ENCODE measurements at regions not wholly inside any gene's neighbourhood (a gene's known extent, or its start where the extent isn't known, plus 50 kb on each side); places are given as distances from the start of the nearest gene placed in this dataset.

DNA sequence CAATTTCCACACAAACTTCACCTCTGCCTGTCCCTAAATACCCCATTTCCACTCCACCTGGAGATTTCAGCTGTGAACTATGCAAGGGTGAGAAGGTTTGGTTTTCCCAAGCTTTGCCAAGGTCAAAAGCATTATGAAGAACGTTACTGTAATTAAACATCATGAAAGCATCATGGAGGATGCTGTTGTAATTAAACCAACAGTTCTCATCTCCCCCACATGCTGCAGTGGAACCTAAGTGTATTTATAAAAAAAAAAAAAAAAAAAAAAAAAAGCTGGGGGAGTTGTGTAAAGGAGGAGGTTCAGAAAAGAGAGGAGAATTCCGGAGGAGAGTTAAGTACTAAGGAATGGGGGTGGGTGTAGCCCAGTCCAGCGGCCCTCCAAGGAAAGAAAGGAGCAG, 474.9 kb upstream of the JARID2 start:
- DNase-seq (ENCODE audit: low read depth, low spot score) (no peak), ATAC-seq (no peak)
- no peak overlapping the region for H2AFZ ChIP-seq (ENCODE audit: low read depth, low read length, poor library complexity, severe bottlenecking)
- no peaks in the 10 kb centered on the region for H3K9me3 ChIP-seq (ENCODE audit: control insufficient read depth in 1 of 2, insufficient read depth in 1 of 2, low read depth in 1 of 2, low read length in 2 of 2)
- H3K79me2 ChIP-seq (ENCODE audit: insufficient read depth, low read length) = no peaks in the 10 kb centered on the region
- intact Hi-C loops (cut with micrococcal nuclease) = no loop called here
- no peaks in the 10 kb centered on the region for H3K27me3 ChIP-seq (ENCODE audit: insufficient read depth, low read length)
- ChIA-PET POLR2A (interaction anchor here (0.6 kb wide), 1 partner anchor 14 kb away, joined by 3 read pairs; no protein-coding TSS in a partner anchor), CTCF (no interaction called here), RAD21 (ENCODE audit: low non-redundant PET in 1 of 2, low total read pairs in 2 of 2, uncharacterized antibody in 2 of 2, unreplicated experiment in 2 of 2) (no interaction called here)
- H3K4me3 ChIP-seq (replicated peaks in 1 of 2; ENCODE audit: low read depth in 1 of 2, low read length in 2 of 2) = no peak overlapping the region
- H3K4me2 ChIP-seq (ENCODE audit: low read length) = no peak overlapping the region
- TF ChIP-seq RAD21 (IDR thresholded peaks at IDR 0.05; ENCODE audit: low read depth) (no peak), SRF (IDR thresholded peaks at IDR 0.05; ENCODE audit: low read depth) (no peak), ZNF274 (IDR thresholded peaks at IDR 0.05; ENCODE audit: low read depth, low read length) (no peak), POLR2A (IDR thresholded peaks at IDR 0.05; ENCODE audit: borderline replicate concordance, extremely low read depth, insufficient read depth, insufficient read length) (no peak), EZH2phosphoT487 (IDR thresholded peaks at IDR 0.05; ENCODE audit: borderline replicate concordance) (no peak), SP1 (IDR thresholded peaks at IDR 0.05; ENCODE audit: low read depth) (no peak), SIN3A (IDR thresholded peaks at IDR 0.05; ENCODE audit: low read depth) (no peak), POLR2AphosphoS5 (IDR thresholded peaks at IDR 0.05; ENCODE audit: low read depth, low read length) (no peak), TCF7L2 (IDR thresholded peaks at IDR 0.05; ENCODE audit: borderline replicate concordance, extremely low read depth, insufficient read depth, insufficient read length) (no peak), FOSL1 (IDR thresholded peaks at IDR 0.05; ENCODE audit: low read depth) (no peak), CEBPB (IDR thresholded peaks at IDR 0.05; ENCODE audit: low read depth) (no peak)
- TF ChIP-seq, protein P1, sequence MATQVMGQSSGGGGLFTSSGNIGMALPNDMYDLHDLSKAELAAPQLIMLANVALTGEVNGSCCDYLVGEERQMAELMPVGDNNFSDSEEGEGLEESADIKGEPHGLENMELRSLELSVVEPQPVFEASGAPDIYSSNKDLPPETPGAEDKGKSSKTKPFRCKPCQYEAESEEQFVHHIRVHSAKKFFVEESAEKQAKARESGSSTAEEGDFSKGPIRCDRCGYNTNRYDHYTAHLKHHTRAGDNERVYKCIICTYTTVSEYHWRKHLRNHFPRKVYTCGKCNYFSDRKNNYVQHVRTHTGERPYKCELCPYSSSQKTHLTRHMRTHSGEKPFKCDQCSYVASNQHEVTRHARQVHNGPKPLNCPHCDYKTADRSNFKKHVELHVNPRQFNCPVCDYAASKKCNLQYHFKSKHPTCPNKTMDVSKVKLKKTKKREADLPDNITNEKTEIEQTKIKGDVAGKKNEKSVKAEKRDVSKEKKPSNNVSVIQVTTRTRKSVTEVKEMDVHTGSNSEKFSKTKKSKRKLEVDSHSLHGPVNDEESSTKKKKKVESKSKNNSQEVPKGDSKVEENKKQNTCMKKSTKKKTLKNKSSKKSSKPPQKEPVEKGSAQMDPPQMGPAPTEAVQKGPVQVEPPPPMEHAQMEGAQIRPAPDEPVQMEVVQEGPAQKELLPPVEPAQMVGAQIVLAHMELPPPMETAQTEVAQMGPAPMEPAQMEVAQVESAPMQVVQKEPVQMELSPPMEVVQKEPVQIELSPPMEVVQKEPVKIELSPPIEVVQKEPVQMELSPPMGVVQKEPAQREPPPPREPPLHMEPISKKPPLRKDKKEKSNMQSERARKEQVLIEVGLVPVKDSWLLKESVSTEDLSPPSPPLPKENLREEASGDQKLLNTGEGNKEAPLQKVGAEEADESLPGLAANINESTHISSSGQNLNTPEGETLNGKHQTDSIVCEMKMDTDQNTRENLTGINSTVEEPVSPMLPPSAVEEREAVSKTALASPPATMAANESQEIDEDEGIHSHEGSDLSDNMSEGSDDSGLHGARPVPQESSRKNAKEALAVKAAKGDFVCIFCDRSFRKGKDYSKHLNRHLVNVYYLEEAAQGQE (IDR thresholded peaks at IDR 0.05; ENCODE audit: low read depth) = no peak
- TF ChIP-seq, protein P2, sequence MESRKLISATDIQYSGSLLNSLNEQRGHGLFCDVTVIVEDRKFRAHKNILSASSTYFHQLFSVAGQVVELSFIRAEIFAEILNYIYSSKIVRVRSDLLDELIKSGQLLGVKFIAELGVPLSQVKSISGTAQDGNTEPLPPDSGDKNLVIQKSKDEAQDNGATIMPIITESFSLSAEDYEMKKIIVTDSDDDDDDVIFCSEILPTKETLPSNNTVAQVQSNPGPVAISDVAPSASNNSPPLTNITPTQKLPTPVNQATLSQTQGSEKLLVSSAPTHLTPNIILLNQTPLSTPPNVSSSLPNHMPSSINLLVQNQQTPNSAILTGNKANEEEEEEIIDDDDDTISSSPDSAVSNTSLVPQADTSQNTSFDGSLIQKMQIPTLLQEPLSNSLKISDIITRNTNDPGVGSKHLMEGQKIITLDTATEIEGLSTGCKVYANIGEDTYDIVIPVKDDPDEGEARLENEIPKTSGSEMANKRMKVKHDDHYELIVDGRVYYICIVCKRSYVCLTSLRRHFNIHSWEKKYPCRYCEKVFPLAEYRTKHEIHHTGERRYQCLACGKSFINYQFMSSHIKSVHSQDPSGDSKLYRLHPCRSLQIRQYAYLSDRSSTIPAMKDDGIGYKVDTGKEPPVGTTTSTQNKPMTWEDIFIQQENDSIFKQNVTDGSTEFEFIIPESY (IDR thresholded peaks at IDR 0.05; ENCODE audit: extremely low read depth, insufficient replicate concordance, low read length) = no peak
- no peaks in the 10 kb centered on the region for H3K9me2 ChIP-seq (ENCODE audit: insufficient read depth)
- no peaks in the 10 kb centered on the region for H3K36me3 ChIP-seq (ENCODE audit: control insufficient read depth in 1 of 2, insufficient read depth in 2 of 2, low read length in 2 of 2)
- BruUV-seq (replicated peaks) = no TSS peak
- H3K9ac ChIP-seq (ENCODE audit: low read length) = no peak overlapping the region
- peaks cover 0 to 8% of the 10 kb centered on the region in 2 experiments; a peak in 1 of 4 replicates for H3K4me1 ChIP-seq (ENCODE audit: control insufficient read depth in 1 of 2, insufficient read depth in 2 of 2, low read length in 2 of 2)
- H4K20me1 ChIP-seq (ENCODE audit: insufficient read depth) = no peaks in the 10 kb centered on the region
- no peak overlapping the region for H3K27ac ChIP-seq (ENCODE audit: low read depth, low read length)

Data from HCT116 (cell line).